Calu3 (cell line): ENCODE measurements at regions not wholly inside any gene's neighbourhood (a gene's known extent, or its start where the extent isn't known, plus 50 kb on each side); places are given as distances from the start of the nearest gene placed in this dataset.
"Not testable (repeated sequence)": the region's sequence is repeated elsewhere in the genome, so short reads cannot be mapped to it uniquely, and the experiment has no call there.

ENCODE experiments used
- BruUV-seq: library from RNA; stranded (reverse); fragments of 400-500 nt; replicated peaks from 2 replicates; lab custom pipeline; 2021; lab: Mats Ljungman, UMichigan
- CTCF ChIA-PET: fragments of 300-600 bp; sonication (Branson Sonifier 250); formaldehyde crosslinking; loops from one replicate; lab custom pipeline; 2022; ENCODE audit warnings: antibody characterized with exemption; lab: Charles Lee
- DNase-seq: peaks from one replicate; pipeline ENCODE4 v3.0.0; 2022
- H3K27ac Mint-ChIP-seq: one replicate; pipeline ENCODE4 v1.8.0; 2022; ENCODE audit warnings: mixed read lengths; ENCODE audit not compliant: unreplicated experiment
- H3K27me3 Mint-ChIP-seq: one replicate; pipeline ENCODE4 v1.8.0; 2022; ENCODE audit warnings: mixed read lengths; ENCODE audit not compliant: unreplicated experiment
- H3K36me3 Mint-ChIP-seq: one replicate; pipeline ENCODE4 v1.8.0; 2022; ENCODE audit warnings: mild to moderate bottlenecking, moderate library complexity, mixed read lengths; ENCODE audit not compliant: insufficient read depth, unreplicated experiment
- H3K4me1 Mint-ChIP-seq: one replicate; pipeline ENCODE4 v1.8.0; 2022; ENCODE audit warnings: mild to moderate bottlenecking, low read depth, mixed read lengths; ENCODE audit not compliant: unreplicated experiment
- H3K4me3 Mint-ChIP-seq: one replicate; pipeline ENCODE4 v1.8.0; 2022; ENCODE audit warnings: mild to moderate bottlenecking, low read depth, moderate library complexity, mixed read lengths; ENCODE audit not compliant: unreplicated experiment
- H3K9me3 Mint-ChIP-seq: one replicate; pipeline ENCODE4 v1.8.0; 2022; ENCODE audit warnings: low read depth, mixed read lengths; ENCODE audit not compliant: unreplicated experiment
- CTCF ChIP-seq: fragments of 200-600 bp; IDR thresholded peaks from one replicate; pipeline ENCODE4 v1.8.0; 2022; ENCODE audit warnings: antibody characterized with exemption; ENCODE audit not compliant: unreplicated experiment
- intact Hi-C: fragments of 100-400 bp; cut with micrococcal nuclease; formaldehyde crosslinking; loops from one replicate; pipeline ENCODE4 v1.10.0; 2022; ENCODE audit not compliant: unreplicated experiment

GRCh38 chr6:159418997-159419396 is 249.8 kb downstream of the FNDC1 start:
- peaks cover 5% of the 10 kb centered on the region for H3K9me3 Mint-ChIP-seq
- no peak overlapping the region for H3K27ac Mint-ChIP-seq
- H3K27me3 Mint-ChIP-seq, result peaks cover 47% of the 10 kb centered on the region
- intact Hi-C loops, result no loop called here
- H3K36me3 Mint-ChIP-seq, result no peaks in the 10 kb centered on the region
- CTCF ChIA-PET, result no interaction called here
- H3K4me1 Mint-ChIP-seq, result peaks cover 10% of the 10 kb centered on the region
- DNase-seq, result no peak
- no peak overlapping the region for H3K4me3 Mint-ChIP-seq
- no peak for TF ChIP-seq CTCF
- no TSS peak for BruUV-seq

- Mint-ChIP-seq H3K27ac (no peak overlapping the region), H3K36me3 (no peaks in the 10 kb centered on the region), H3K4me3 (no peak overlapping the region), H3K4me1 (no peaks in the 10 kb centered on the region), H3K27me3 (peaks cover 46% of the 10 kb centered on the region), H3K9me3 (peaks cover 5% of the 10 kb centered on the region)
- CTCF ChIA-PET, result interaction anchor here (0.6 kb wide), 1 partner anchor 116 kb away, joined by 6 read pairs; no protein-coding TSS in a partner anchor
- no TSS peak for BruUV-seq
- no peak for DNase-seq
- intact Hi-C loops, result no loop called here
- no peak for TF ChIP-seq CTCF
Measured at GRCh38 chr6:159416891-159417560, 247.8 kb downstream of the FNDC1 start.

- TF ChIP-seq CTCF, result no peak
- H3K27me3 Mint-ChIP-seq, result peaks cover 47% of the 10 kb centered on the region
- H3K4me1 Mint-ChIP-seq, result no peaks in the 10 kb centered on the region
- no TSS peak for BruUV-seq
- H3K27ac Mint-ChIP-seq, result no peak overlapping the region
- CTCF ChIA-PET, result no interaction called here
- no peaks in the 10 kb centered on the region for H3K36me3 Mint-ChIP-seq
- no peak overlapping the region for H3K4me3 Mint-ChIP-seq
- H3K9me3 Mint-ChIP-seq, result peaks cover 5% of the 10 kb centered on the region
- intact Hi-C loops, result no loop called here
- DNase-seq, result no peak
Measured at GRCh38 chr6:159415540-159415939, 246.3 kb downstream of the FNDC1 start.

GRCh38 chr6:159414711-159415110 is 245.5 kb downstream of the FNDC1 start:
- CTCF ChIA-PET, result no interaction called here
- intact Hi-C loops, result no loop called here
- Mint-ChIP-seq H3K4me3 (no peak overlapping the region), H3K36me3 (no peaks in the 10 kb centered on the region), H3K9me3 (peaks cover 5% of the 10 kb centered on the region), H3K27ac (no peak overlapping the region), H3K4me1 (no peaks in the 10 kb centered on the region), H3K27me3 (peaks cover 55% of the 10 kb centered on the region)
- TF ChIP-seq CTCF, result no peak
- BruUV-seq, result no TSS peak
- no peak for DNase-seq

- H3K36me3 Mint-ChIP-seq, H3K4me1 Mint-ChIP-seq, H3K9me3 Mint-ChIP-seq, H3K4me3 Mint-ChIP-seq, DNase-seq, CTCF ChIA-PET, intact Hi-C loops, BruUV-seq, H3K27ac Mint-ChIP-seq: not testable (repeated sequence)
- peaks cover 26% of the 10 kb centered on the region for H3K27me3 Mint-ChIP-seq
Measured at GRCh38 chr6:159407211-159407780, 238.1 kb downstream of the FNDC1 start.
